CD4-positive, CD25-positive, alpha-beta regulatory T cell (primary cell): ENCODE measurements at regions not wholly inside any gene's neighbourhood (a gene's known extent, or its start where the extent isn't known, plus 50 kb on each side); places are given as distances from the start of the nearest gene placed in this dataset.

Experiments
- ATAC-seq, 2 donors: fragments of 150-1000 bp; cut with Tn5 transposase; one replicate each; pipeline ENCODE4 v1.10.0; 2021; ENCODE audit warnings: low read depth in 2 of 2, moderate number of reproducible peaks in 2 of 2, moderate library complexity in 1 of 2
- DNase-seq, 3 donors: peaks; one replicate each; pipeline versions ENCODE4 v3.0.0 to v3.0.0-alpha.2; 2012 to 2022; ENCODE audit warnings: mixed read lengths in 1 of 3
- H3K27ac ChIP-seq: one replicate; pipeline ENCODE4 v1.7.0; 2013; ENCODE audit warnings: mild to moderate bottlenecking, low read length; ENCODE audit not compliant: insufficient read depth, poor library complexity, severe bottlenecking
- H3K27me3 ChIP-seq: one replicate; pipeline ENCODE4 v1.7.0; 2013; ENCODE audit warnings: low read length; ENCODE audit not compliant: control insufficient read depth, insufficient read depth
- H3K36me3 ChIP-seq: one replicate; pipeline ENCODE4 v1.7.0; 2013; ENCODE audit warnings: mild to moderate bottlenecking, low read length, moderate library complexity; ENCODE audit not compliant: control insufficient read depth, insufficient read depth
- H3K4me1 ChIP-seq: 2 replicates; pipeline ENCODE4 v1.7.0; 2013; ENCODE audit warnings: mild to moderate bottlenecking, low read length; ENCODE audit not compliant: insufficient read depth, control insufficient read depth, poor library complexity, severe bottlenecking
- H3K4me3 ChIP-seq: one replicate; pipeline ENCODE4 v1.7.0; 2013; ENCODE audit warnings: low read depth, mild to moderate bottlenecking, low read length, moderate library complexity
- H3K9me3 ChIP-seq, 2 experiments: 1 replicate in 1 of 2; 2 replicates in 1 of 2; pipeline ENCODE4 v1.7.0; 2013; ENCODE audit warnings: low read length in 2 of 2, mild to moderate bottlenecking in 1 of 2, moderate library complexity in 1 of 2; ENCODE audit not compliant: control insufficient read depth in 2 of 2
- H3K27ac Mint-ChIP-seq, 3 donors: one replicate each; pipeline ENCODE4 v1.8.0; 2020 to 2022; ENCODE audit warnings: mild to moderate bottlenecking in 3 of 3, mixed read lengths in 3 of 3, moderate library complexity in 2 of 3
- H3K27me3 Mint-ChIP-seq: one replicate; pipeline ENCODE4 v1.8.0; 2022; ENCODE audit warnings: mild to moderate bottlenecking, mixed read lengths
- H3K36me3 Mint-ChIP-seq: one replicate; pipeline ENCODE4 v1.8.0; 2020; ENCODE audit warnings: mixed read lengths
- H3K4me1 Mint-ChIP-seq, 4 donors: one replicate each; pipeline ENCODE4 v1.8.0; 2020 to 2022; ENCODE audit warnings: mixed read lengths in 4 of 4, mild to moderate bottlenecking in 1 of 4
- H3K4me3 Mint-ChIP-seq, 4 donors: one replicate each; pipeline ENCODE4 v1.8.0; 2020 to 2022; ENCODE audit warnings: mild to moderate bottlenecking in 4 of 4, mixed read lengths in 4 of 4, moderate library complexity in 3 of 4
- H3K9me3 Mint-ChIP-seq, 7 donors: one replicate each; pipeline ENCODE4 v1.8.0; 2020 to 2022; ENCODE audit warnings: mixed read lengths in 7 of 7, mild to moderate bottlenecking in 3 of 7, moderate library complexity in 2 of 7

DNA sequence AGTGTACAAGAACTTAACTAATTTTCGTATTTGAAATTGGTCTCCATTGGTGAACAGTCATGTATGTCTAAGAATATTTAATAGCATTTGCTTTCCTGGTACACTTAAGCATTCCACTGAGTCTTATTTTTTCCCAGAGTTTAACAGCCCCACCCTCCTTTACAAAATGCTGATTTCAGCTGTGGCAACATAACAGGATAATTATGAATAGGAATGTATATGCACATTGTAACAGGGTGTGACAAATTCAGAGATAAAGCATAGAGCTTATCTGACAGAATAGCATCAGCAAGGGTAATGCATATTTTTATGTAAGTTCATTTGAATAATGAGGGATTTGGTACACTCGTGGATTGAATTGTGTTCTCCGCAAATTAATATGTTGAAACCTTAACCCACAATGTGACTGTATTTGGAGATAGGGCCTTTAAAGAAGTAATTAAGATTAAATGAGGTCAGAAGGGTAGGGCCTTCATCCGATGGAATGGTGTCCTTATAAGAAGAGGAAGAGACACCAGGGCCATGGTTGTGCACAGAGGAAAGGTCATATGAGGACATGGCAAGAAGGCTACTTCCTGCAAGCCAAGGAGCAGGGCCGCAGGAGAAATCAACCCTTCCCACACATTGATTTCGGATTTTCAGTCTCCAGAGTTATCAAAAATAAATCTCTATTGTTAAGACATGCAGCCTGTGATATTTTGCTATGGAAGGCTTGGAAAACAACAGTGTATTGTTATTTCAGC is 439.7 kb upstream of the CDH20 start:
- DNase-seq (no peak), ATAC-seq (no peak)
- Mint-ChIP-seq H3K4me3 (no peak overlapping the region), H3K27me3 (no peaks in the 10 kb centered on the region), H3K36me3 (no peaks in the 10 kb centered on the region), H3K9me3 (peaks cover 0 to 4% (median 0%) of the 10 kb centered on the region in 7 donors), H3K27ac (no peak overlapping the region), H3K4me1 (no peaks in the 10 kb centered on the region)
- H3K36me3 ChIP-seq: no peaks in the 10 kb centered on the region
- H3K27ac ChIP-seq: no peak overlapping the region
- H3K4me1 ChIP-seq: no peaks in the 10 kb centered on the region
- no peak overlapping the region for H3K4me3 ChIP-seq
- no peaks in the 10 kb centered on the region for H3K9me3 ChIP-seq
- no peaks in the 10 kb centered on the region for H3K27me3 ChIP-seq

DNA sequence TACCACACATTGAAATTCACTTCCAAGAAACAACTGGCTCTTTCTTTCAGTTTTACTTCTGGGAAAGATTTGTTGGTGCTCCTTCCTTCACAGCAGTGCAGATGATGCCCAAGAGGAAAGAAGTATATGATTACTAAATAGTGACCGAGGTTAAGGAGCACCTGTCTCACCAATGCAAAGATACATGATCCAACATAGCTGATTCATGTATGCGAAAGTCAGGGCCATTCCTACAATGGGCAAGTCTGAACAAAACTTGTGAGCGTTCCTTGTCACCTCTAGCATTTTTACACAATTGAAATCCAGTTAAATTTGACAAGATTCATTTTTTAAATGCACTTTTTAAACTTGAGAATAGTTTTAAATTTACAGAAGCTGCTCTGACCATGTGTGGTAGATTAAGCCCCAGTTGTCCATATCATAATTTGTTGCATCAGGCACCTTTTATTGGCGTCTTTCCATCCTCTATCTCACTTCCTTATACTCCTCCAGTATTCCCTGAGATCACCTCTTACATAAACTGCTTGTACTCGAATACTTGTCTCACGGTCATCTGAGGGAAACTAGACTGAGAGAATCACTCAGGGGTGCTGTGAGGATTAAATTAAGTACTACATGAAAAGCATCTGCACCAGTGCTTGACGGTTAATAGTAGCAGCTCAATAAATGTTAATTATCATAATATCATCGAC is 438.8 kb upstream of the CDH20 start:
- ATAC-seq (no peak), DNase-seq (no peak)
- Histone ChIP-seq H3K4me3 (no peak overlapping the region), H3K27me3 (no peaks in the 10 kb centered on the region), H3K36me3 (no peaks in the 10 kb centered on the region), H3K9me3 (no peaks in the 10 kb centered on the region), H3K4me1 (no peaks in the 10 kb centered on the region), H3K27ac (no peak overlapping the region)
- no peaks in the 10 kb centered on the region for H3K27me3 Mint-ChIP-seq
- no peak overlapping the region for H3K4me3 Mint-ChIP-seq
- H3K9me3 Mint-ChIP-seq: peaks cover 0 to 4% (median 0%) of the 10 kb centered on the region in 7 donors
- H3K4me1 Mint-ChIP-seq: no peaks in the 10 kb centered on the region
- H3K36me3 Mint-ChIP-seq: no peaks in the 10 kb centered on the region
- no peak overlapping the region for H3K27ac Mint-ChIP-seq

DNA sequence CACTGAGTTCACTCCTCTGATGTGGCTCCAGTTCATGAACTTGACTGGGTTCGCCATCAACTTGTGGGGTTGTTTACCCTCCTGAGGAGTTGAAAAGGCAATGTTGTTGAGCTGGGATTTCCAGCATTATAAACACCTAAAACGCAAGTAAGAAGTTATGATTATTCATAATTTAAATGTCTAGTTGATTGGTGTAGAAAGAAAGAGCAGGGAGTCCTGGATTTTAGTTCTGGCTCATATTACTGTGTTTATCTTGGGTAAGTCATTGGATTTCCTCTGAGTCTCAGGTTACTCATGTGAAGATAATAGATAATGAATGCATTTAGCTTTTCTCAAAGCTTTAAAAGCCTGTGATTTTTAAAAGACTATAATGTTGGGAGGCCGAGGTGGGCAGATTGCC is 438.0 kb upstream of the CDH20 start:
- Mint-ChIP-seq H3K27ac (no peak overlapping the region), H3K36me3 (no peaks in the 10 kb centered on the region)

DNA sequence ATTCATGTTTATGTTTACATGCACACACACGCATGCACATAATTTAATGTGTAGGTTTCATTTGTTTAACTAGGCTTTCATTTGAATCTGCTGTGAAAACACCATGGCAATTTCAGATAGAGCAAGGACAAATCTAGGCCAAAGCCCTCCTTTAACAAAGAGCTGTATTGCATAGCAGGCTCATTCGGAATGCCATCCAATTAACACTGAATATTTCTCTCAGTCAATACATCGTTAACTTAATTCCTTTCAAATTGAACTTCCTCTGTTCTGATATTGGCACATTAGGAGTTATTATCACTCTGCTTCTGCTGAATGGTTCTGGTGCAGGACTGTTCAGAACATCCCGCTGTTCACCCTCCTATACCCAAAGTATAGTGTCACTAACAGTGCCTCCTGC is 435.1 kb upstream of the CDH20 start:
- no peaks in the 10 kb centered on the region for H3K36me3 Mint-ChIP-seq
- Histone ChIP-seq H3K27me3 (no peaks in the 10 kb centered on the region), H3K4me1 (no peaks in the 10 kb centered on the region), H3K36me3 (no peaks in the 10 kb centered on the region), H3K27ac (no peak overlapping the region), H3K4me3 (no peak overlapping the region), H3K9me3 (no peaks in the 10 kb centered on the region)
- no peak for ATAC-seq
- no peak for DNase-seq
- no peaks in the 10 kb centered on the region for H3K27me3 Mint-ChIP-seq
- H3K4me3 Mint-ChIP-seq: no peak overlapping the region
- no peaks in the 10 kb centered on the region for H3K4me1 Mint-ChIP-seq
- H3K27ac Mint-ChIP-seq: no peak overlapping the region
- H3K9me3 Mint-ChIP-seq: peaks cover 0 to 5% (median 0%) of the 10 kb centered on the region in 7 donors

More for the DNA sequence above, 438.0 kb upstream of the CDH20 start:
- Histone ChIP-seq H3K27ac (no peak overlapping the region), H3K4me1 (no peaks in the 10 kb centered on the region), H3K4me3 (no peak overlapping the region), H3K36me3 (no peaks in the 10 kb centered on the region), H3K27me3 (no peaks in the 10 kb centered on the region), H3K9me3 (no peaks in the 10 kb centered on the region)
- H3K27me3 Mint-ChIP-seq: no peaks in the 10 kb centered on the region
- H3K4me3 Mint-ChIP-seq: no peak overlapping the region
- ATAC-seq (no peak), DNase-seq (no peak)
- no peaks in the 10 kb centered on the region for H3K4me1 Mint-ChIP-seq
- H3K9me3 Mint-ChIP-seq: peaks cover 0 to 4% (median 0%) of the 10 kb centered on the region in 7 donors

DNA sequence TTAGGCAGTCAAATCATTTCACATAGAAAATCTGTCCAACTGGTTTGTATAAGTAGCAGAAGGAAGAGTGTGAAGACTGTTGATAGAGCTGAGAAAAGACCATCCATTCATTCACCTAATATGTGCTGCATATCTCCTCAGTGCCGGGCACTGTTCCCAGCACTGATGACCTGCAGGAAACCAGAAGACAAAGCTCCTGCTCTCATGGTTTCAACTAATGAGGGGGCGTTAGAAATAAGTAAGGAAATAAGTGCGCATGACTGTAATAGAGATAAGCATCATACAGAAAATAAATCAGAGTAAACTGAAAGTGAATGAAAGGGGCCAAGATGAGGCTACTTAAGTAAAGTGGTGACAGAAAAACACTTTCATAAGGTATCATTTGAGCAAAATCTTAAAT is 427.5 kb upstream of the CDH20 start:
- H3K27ac ChIP-seq: no peak overlapping the region
- H3K36me3 ChIP-seq: no peaks in the 10 kb centered on the region
- no peaks in the 10 kb centered on the region for H3K4me1 ChIP-seq
- H3K27me3 ChIP-seq: no peaks in the 10 kb centered on the region
- Mint-ChIP-seq H3K27ac (no peak overlapping the region), H3K4me1 (no peaks in the 10 kb centered on the region), H3K9me3 (peaks cover 0 to 6% (median 4%) of the 10 kb centered on the region in 7 donors), H3K36me3 (no peaks in the 10 kb centered on the region), H3K4me3 (no peak overlapping the region), H3K27me3 (no peaks in the 10 kb centered on the region)
- no peaks in the 10 kb centered on the region for H3K9me3 ChIP-seq
- no peak for DNase-seq
- no peak for ATAC-seq
- H3K4me3 ChIP-seq: no peak overlapping the region

DNA sequence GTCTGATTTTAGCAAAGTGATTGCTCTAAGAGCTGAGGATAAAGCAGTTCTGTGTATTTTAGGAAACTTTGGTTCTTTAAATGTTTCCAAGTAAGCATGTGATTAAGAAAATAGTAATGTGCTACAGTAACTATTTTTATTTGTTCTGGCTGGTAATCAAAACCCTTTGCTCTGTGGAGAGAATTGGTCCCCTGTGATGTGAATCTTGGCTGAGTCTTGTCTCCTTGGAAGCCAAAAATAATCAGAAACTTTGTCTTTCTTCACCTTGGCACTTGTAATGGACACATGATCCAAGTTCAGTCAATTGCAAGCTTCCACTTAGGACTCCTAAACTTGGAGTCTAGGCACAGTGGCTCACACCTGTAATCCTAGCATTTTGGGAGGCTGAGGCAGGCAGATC is 422.7 kb upstream of the CDH20 start:
- no peak for ATAC-seq
- Mint-ChIP-seq H3K27ac (no peak overlapping the region), H3K36me3 (no peaks in the 10 kb centered on the region), H3K27me3 (peaks cover 4% of the 10 kb centered on the region), H3K9me3 (peaks cover 2 to 10% (median 6%) of the 10 kb centered on the region in 7 donors), H3K4me1 (no peaks in the 10 kb centered on the region), H3K4me3 (no peak overlapping the region)
- H3K27ac ChIP-seq: no peak overlapping the region
- H3K36me3 ChIP-seq: no peaks in the 10 kb centered on the region
- H3K4me1 ChIP-seq: no peaks in the 10 kb centered on the region
- no peak overlapping the region for H3K4me3 ChIP-seq
- no peaks in the 10 kb centered on the region for H3K27me3 ChIP-seq
- DNase-seq: no peak
- H3K9me3 ChIP-seq: no peaks in the 10 kb centered on the region

DNA sequence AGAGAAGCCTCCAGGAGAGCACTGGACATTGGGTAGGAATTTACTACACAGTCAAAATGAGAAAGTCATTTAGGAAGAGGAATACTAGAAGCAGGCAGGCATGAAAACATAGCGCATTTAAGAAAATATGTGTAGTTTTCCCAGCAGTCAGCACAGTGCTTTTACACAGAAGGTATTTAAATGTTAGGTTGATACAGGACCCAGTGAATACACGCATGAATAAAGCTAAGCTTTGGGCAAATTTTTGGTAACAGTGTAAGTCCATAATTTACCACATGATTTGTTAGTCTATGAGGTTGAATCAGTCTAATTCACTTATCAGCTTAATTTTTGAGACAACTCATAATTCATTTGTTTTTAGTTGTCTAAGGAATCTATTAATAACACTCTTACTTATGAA is 421.7 kb upstream of the CDH20 start:
- Histone ChIP-seq H3K4me1 (no peaks in the 10 kb centered on the region), H3K36me3 (no peaks in the 10 kb centered on the region), H3K9me3 (no peaks in the 10 kb centered on the region), H3K27ac (no peak overlapping the region), H3K4me3 (no peak overlapping the region), H3K27me3 (no peaks in the 10 kb centered on the region)
- Mint-ChIP-seq H3K9me3 (peaks cover 2 to 10% (median 6%) of the 10 kb centered on the region in 7 donors), H3K27ac (no peak overlapping the region), H3K4me1 (no peaks in the 10 kb centered on the region), H3K36me3 (no peaks in the 10 kb centered on the region), H3K27me3 (peaks cover 4% of the 10 kb centered on the region), H3K4me3 (no peak overlapping the region)
- no peak for DNase-seq
- no peak for ATAC-seq

DNA sequence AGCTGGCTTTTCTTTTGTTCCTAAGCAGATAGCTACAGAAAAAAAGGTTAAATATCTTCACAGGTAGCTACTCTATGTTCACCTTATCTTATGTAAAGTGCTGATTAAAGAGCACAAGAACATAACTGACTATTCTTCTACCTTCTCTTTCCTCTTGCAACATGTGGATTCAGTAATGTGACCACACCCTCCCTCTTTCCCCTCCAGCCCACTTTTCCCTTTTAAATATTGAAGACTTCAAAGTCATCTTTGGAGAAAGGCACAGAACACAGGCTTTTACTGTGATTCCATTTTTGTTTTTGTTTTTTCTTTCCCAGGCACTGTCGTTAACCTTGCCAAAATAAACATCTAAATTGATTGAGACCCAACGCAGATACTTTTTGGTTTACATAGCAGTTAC is 418.1 kb upstream of the CDH20 start:
- H3K4me3 Mint-ChIP-seq: no peak overlapping the region
- Histone ChIP-seq H3K27me3 (no peaks in the 10 kb centered on the region), H3K27ac (no peak overlapping the region), H3K36me3 (no peaks in the 10 kb centered on the region), H3K4me3 (no peak overlapping the region), H3K4me1 (no peaks in the 10 kb centered on the region), H3K9me3 (no peaks in the 10 kb centered on the region)
- H3K9me3 Mint-ChIP-seq: peaks cover 2 to 10% (median 6%) of the 10 kb centered on the region in 7 donors
- no peaks in the 10 kb centered on the region for H3K4me1 Mint-ChIP-seq
- H3K36me3 Mint-ChIP-seq: no peaks in the 10 kb centered on the region
- peak overlapping the region in 1 of 3 donors; percentile 30 for H3K27ac Mint-ChIP-seq
- H3K27me3 Mint-ChIP-seq: peaks cover 4% of the 10 kb centered on the region
- no peak for ATAC-seq
- no peak for DNase-seq
